ENCODE measurements at regions not wholly inside any gene's neighbourhood (a gene's known extent, or its start where the extent isn't known, plus 50 kb on each side); places are given as distances from the start of the nearest gene placed in this dataset.

- Histone ChIP-seq H4K20me1 (ENCODE audit: control insufficient read depth, insufficient read depth, insufficient read length) (no peaks in the 10 kb centered on the region), H3K9ac (ENCODE audit: extremely low read depth, insufficient read length, low read length) (no peak overlapping the region), H3K18ac (ENCODE audit: insufficient read length, low read depth, low read length) (no peak overlapping the region), H2AFZ (ENCODE audit: low read length) (no peak overlapping the region), H2BK20ac (ENCODE audit: low read depth, low read length, poor library complexity, severe bottlenecking) (no peak overlapping the region), H4K5ac (ENCODE audit: insufficient read length, low read depth, low read length) (no peak overlapping the region), H3K23ac (ENCODE audit: insufficient read length, low read depth, low read length) (no peak overlapping the region), H3K56ac (ENCODE audit: insufficient read length, low read depth, low read length) (no peak overlapping the region), H3K27ac (ENCODE audit: insufficient read length, low read depth, low read length) (no peak overlapping the region), H2AK5ac (ENCODE audit: insufficient read length, low read length) (no peak overlapping the region), H2BK5ac (ENCODE audit: insufficient read length, low read length) (no peak overlapping the region), H2BK120ac (ENCODE audit: low read depth, low read length, poor library complexity, severe bottlenecking) (no peak overlapping the region), H3K27me3 (ENCODE audit: insufficient read depth, low read length) (no peaks in the 10 kb centered on the region), H3K79me1 (ENCODE audit: insufficient read depth, low read depth, low read length, poor library complexity, severe bottlenecking) (no peaks in the 10 kb centered on the region), H3K9me3 (ENCODE audit: control insufficient read depth, low read depth, low read length) (no peaks in the 10 kb centered on the region), H3K14ac (ENCODE audit: insufficient read depth, low read length) (no peak overlapping the region), H3K79me2 (ENCODE audit: insufficient read depth, low read length) (no peaks in the 10 kb centered on the region), H3K4ac (ENCODE audit: low read depth, low read length) (no peak overlapping the region), H4K8ac (replicated peaks; ENCODE audit: insufficient read length, low read depth, low read length) (no peak overlapping the region), H3K4me1 (ENCODE audit: insufficient read depth, low read length) (no peaks in the 10 kb centered on the region), H3K23me2 (ENCODE audit: insufficient read length, low read depth, low read length, poor library complexity, severe bottlenecking) (no peaks in the 10 kb centered on the region), H4K91ac (ENCODE audit: insufficient read length, low read depth, low read length) (no peak overlapping the region), H3T11ph (ENCODE audit: low read length) (no peak overlapping the region), H2BK15ac (ENCODE audit: low read depth, low read length) (no peak overlapping the region), H3K4me2 (ENCODE audit: insufficient read depth, insufficient read length, low read length) (no peak overlapping the region), H2BK12ac (ENCODE audit: insufficient read length, low read depth, low read length) (no peak overlapping the region)
- no peak for TF ChIP-seq CTCF (conservative IDR thresholded peaks at IDR 0.05)
- DNase-seq = no peak
- Mint-ChIP-seq H3K4me1 (peaks cover 4 to 5% of the 10 kb centered on the region in 2 experiments), H3K9me3 (peaks cover 3 to 25% of the 10 kb centered on the region in 2 experiments; a peak in 4 of 5 replicates), H3K4me3 (no peak overlapping the region), H3K27ac (no peak overlapping the region), H3K27me3 (ENCODE audit: low read depth) (no peaks in the 10 kb centered on the region), H3K36me3 (ENCODE audit: insufficient read depth in 1 of 3, low read depth in 3 of 3) (peaks cover 5 to 6% (median 5%) of the 10 kb centered on the region in 3 experiments; a peak in 5 of 7 replicates)
- no CpG with 5 or more reads among the region's 3 CpGs for WGBS (ENCODE audit: extremely low coverage, insufficient read length, low lambda C conversion rate)
These were observed 280.1 kb upstream of the RGS17 start for GRCh38 chr6:153411070-153411648.
